Dendritic cell treated with granulocyte-macrophage colony-stimulating factor and Interleukin-4, amounts not matched to agents 40 ng/mL and 50 ng/mL, for 4 days (primary cell): ENCODE measurements at regions not wholly inside any gene's neighbourhood (a gene's known extent, or its start where the extent isn't known, plus 50 kb on each side); places are given as distances from the start of the nearest gene placed in this dataset.

Source experiments
- H3K27ac Mint-ChIP-seq: one replicate; pipeline ENCODE4 v1.8.0; 2022; ENCODE audit warnings: mild to moderate bottlenecking, mixed read lengths
- H3K27me3 Mint-ChIP-seq: one replicate; pipeline ENCODE4 v1.8.0; 2022; ENCODE audit warnings: mild to moderate bottlenecking, mixed read lengths
- H3K36me3 Mint-ChIP-seq: one replicate; pipeline ENCODE4 v1.8.0; 2022; ENCODE audit warnings: low read depth, mixed read lengths
- H3K4me1 Mint-ChIP-seq: one replicate; pipeline ENCODE4 v1.8.0; 2022; ENCODE audit warnings: low read depth, mixed read lengths
- H3K4me3 Mint-ChIP-seq: one replicate; pipeline ENCODE4 v1.8.0; 2022; ENCODE audit warnings: mild to moderate bottlenecking, moderate library complexity, mixed read lengths
- H3K9me3 Mint-ChIP-seq: one replicate; pipeline ENCODE4 v1.8.0; 2022; ENCODE audit warnings: mixed read lengths
- intact Hi-C: fragments of 100-400 bp; cut with micrococcal nuclease; formaldehyde crosslinking; loops from one replicate; pipeline ENCODE4 v1.15.0; 2022

- Mint-ChIP-seq H3K9me3 (peaks cover 12% of the 10 kb centered on the region), H3K4me3 (no peak overlapping the region), H3K27me3 (no peaks in the 10 kb centered on the region), H3K4me1 (no peaks in the 10 kb centered on the region), H3K27ac (no peak overlapping the region), H3K36me3 (no peaks in the 10 kb centered on the region)
- intact Hi-C loops = no loop called here
Observed at GRCh38 chr18:30492552-30493129, 549.9 kb downstream of the DSC3 start.

- Mint-ChIP-seq H3K27me3 (no peaks in the 10 kb centered on the region), H3K4me1 (no peaks in the 10 kb centered on the region), H3K4me3 (no peak overlapping the region), H3K9me3 (peaks cover 12% of the 10 kb centered on the region), H3K27ac (no peak overlapping the region), H3K36me3 (no peaks in the 10 kb centered on the region)
- intact Hi-C loops = no loop called here
Observed at GRCh38 chr18:30491815-30492551, 550.6 kb downstream of the DSC3 start.

GRCh38 chr18:30489890-30490643 lies 552.5 kb downstream of the DSC3 start:
- Mint-ChIP-seq H3K4me1 (no peaks in the 10 kb centered on the region), H3K36me3 (no peaks in the 10 kb centered on the region), H3K27ac (no peak overlapping the region), H3K4me3 (no peak overlapping the region), H3K9me3 (peaks cover 12% of the 10 kb centered on the region), H3K27me3 (no peaks in the 10 kb centered on the region)
- intact Hi-C loops = no loop called here

- H3K9me3 Mint-ChIP-seq = peaks cover 12% of the 10 kb centered on the region
- H3K27ac Mint-ChIP-seq = no peak overlapping the region
- no peaks in the 10 kb centered on the region for H3K4me1 Mint-ChIP-seq
- no peaks in the 10 kb centered on the region for H3K36me3 Mint-ChIP-seq
- H3K27me3 Mint-ChIP-seq = no peaks in the 10 kb centered on the region
- H3K4me3 Mint-ChIP-seq = no peak overlapping the region
- intact Hi-C loops = no loop called here
Observed at GRCh38 chr18:30487962-30488361, 554.6 kb downstream of the DSC3 start.

- no peaks in the 10 kb centered on the region for H3K36me3 Mint-ChIP-seq
- no peak overlapping the region for H3K4me3 Mint-ChIP-seq
Observed at GRCh38 chr18:30486856-30487255, 555.7 kb downstream of the DSC3 start.

GRCh38 chr18:30485078-30485477 lies 557.5 kb downstream of the DSC3 start:
- H3K9me3 Mint-ChIP-seq = no peaks in the 10 kb centered on the region
- H3K27ac Mint-ChIP-seq = no peak overlapping the region
- no peaks in the 10 kb centered on the region for H3K4me1 Mint-ChIP-seq
- no peaks in the 10 kb centered on the region for H3K27me3 Mint-ChIP-seq
- H3K4me3 Mint-ChIP-seq = no peak overlapping the region
- intact Hi-C loops = no loop called here
- H3K36me3 Mint-ChIP-seq = no peaks in the 10 kb centered on the region

More at GRCh38 chr18:30486856-30487255, 555.7 kb downstream of the DSC3 start:
- H3K27ac Mint-ChIP-seq = no peak overlapping the region
- H3K27me3 Mint-ChIP-seq = no peaks in the 10 kb centered on the region
- H3K9me3 Mint-ChIP-seq = peaks cover 7% of the 10 kb centered on the region
- intact Hi-C loops = no loop called here
- H3K4me1 Mint-ChIP-seq = no peaks in the 10 kb centered on the region

GRCh38 chr18:30481871-30482270 lies 560.7 kb downstream of the DSC3 start:
- intact Hi-C loops = no loop called here
- no peak overlapping the region for H3K4me3 Mint-ChIP-seq
- no peak overlapping the region for H3K27ac Mint-ChIP-seq
- no peaks in the 10 kb centered on the region for H3K36me3 Mint-ChIP-seq
- no peaks in the 10 kb centered on the region for H3K27me3 Mint-ChIP-seq
- H3K9me3 Mint-ChIP-seq = no peaks in the 10 kb centered on the region
- H3K4me1 Mint-ChIP-seq = no peaks in the 10 kb centered on the region

- no peaks in the 10 kb centered on the region for H3K36me3 Mint-ChIP-seq
- H3K27ac Mint-ChIP-seq = no peak overlapping the region
- no peaks in the 10 kb centered on the region for H3K9me3 Mint-ChIP-seq
- intact Hi-C loops = no loop called here
- H3K4me1 Mint-ChIP-seq = no peaks in the 10 kb centered on the region
- no peak overlapping the region for H3K4me3 Mint-ChIP-seq
- H3K27me3 Mint-ChIP-seq = no peaks in the 10 kb centered on the region
Observed at GRCh38 chr18:30469091-30469490, 573.5 kb downstream of the DSC3 start.

GRCh38 chr18:30465096-30465495 lies 577.4 kb downstream of the DSC3 start:
- Mint-ChIP-seq H3K9me3 (no peaks in the 10 kb centered on the region), H3K4me3 (no peak overlapping the region), H3K36me3 (no peaks in the 10 kb centered on the region), H3K27ac (no peak overlapping the region), H3K27me3 (no peaks in the 10 kb centered on the region), H3K4me1 (no peaks in the 10 kb centered on the region)
- intact Hi-C loops = no loop called here

- Mint-ChIP-seq H3K27ac (no peak overlapping the region), H3K27me3 (no peaks in the 10 kb centered on the region), H3K4me3 (no peak overlapping the region), H3K9me3 (no peaks in the 10 kb centered on the region), H3K4me1 (no peaks in the 10 kb centered on the region), H3K36me3 (no peaks in the 10 kb centered on the region)
- intact Hi-C loops = no loop called here
Observed at GRCh38 chr18:30457156-30457555, 585.4 kb downstream of the DSC3 start.

GRCh38 chr18:30455741-30456140 lies 586.8 kb downstream of the DSC3 start:
- H3K4me1 Mint-ChIP-seq = no peaks in the 10 kb centered on the region
- H3K4me3 Mint-ChIP-seq = no peak overlapping the region
- H3K27me3 Mint-ChIP-seq = no peaks in the 10 kb centered on the region
- H3K9me3 Mint-ChIP-seq = no peaks in the 10 kb centered on the region
- H3K36me3 Mint-ChIP-seq = no peaks in the 10 kb centered on the region
- intact Hi-C loops = no loop called here
- H3K27ac Mint-ChIP-seq = no peak overlapping the region

GRCh38 chr18:30454920-30455319 lies 587.6 kb downstream of the DSC3 start:
- H3K9me3 Mint-ChIP-seq = no peaks in the 10 kb centered on the region
- H3K27me3 Mint-ChIP-seq = no peaks in the 10 kb centered on the region
- intact Hi-C loops = no loop called here
- no peak overlapping the region for H3K27ac Mint-ChIP-seq
- no peak overlapping the region for H3K4me3 Mint-ChIP-seq
- H3K4me1 Mint-ChIP-seq = no peaks in the 10 kb centered on the region
- H3K36me3 Mint-ChIP-seq = no peaks in the 10 kb centered on the region

GRCh38 chr18:30451981-30452380 lies 590.6 kb downstream of the DSC3 start:
- Mint-ChIP-seq H3K9me3 (no peaks in the 10 kb centered on the region), H3K27me3 (no peaks in the 10 kb centered on the region), H3K27ac (no peak overlapping the region), H3K4me3 (no peak overlapping the region), H3K4me1 (no peaks in the 10 kb centered on the region), H3K36me3 (no peaks in the 10 kb centered on the region)
- intact Hi-C loops = no loop called here

GRCh38 chr18:30450927-30451326 lies 591.6 kb downstream of the DSC3 start:
- Mint-ChIP-seq H3K27ac (no peak overlapping the region), H3K4me3 (no peak overlapping the region), H3K27me3 (no peaks in the 10 kb centered on the region), H3K9me3 (no peaks in the 10 kb centered on the region), H3K36me3 (no peaks in the 10 kb centered on the region), H3K4me1 (no peaks in the 10 kb centered on the region)
- intact Hi-C loops = no loop called here
